ENCODE measurements at regions not wholly inside any gene's neighbourhood (a gene's known extent, or its start where the extent isn't known, plus 50 kb on each side); places are given as distances from the start of the nearest gene placed in this dataset.
"Not testable (repeated sequence)": the region's sequence is repeated elsewhere in the genome, so short reads cannot be mapped to it uniquely, and the experiment has no call there.

DNA sequence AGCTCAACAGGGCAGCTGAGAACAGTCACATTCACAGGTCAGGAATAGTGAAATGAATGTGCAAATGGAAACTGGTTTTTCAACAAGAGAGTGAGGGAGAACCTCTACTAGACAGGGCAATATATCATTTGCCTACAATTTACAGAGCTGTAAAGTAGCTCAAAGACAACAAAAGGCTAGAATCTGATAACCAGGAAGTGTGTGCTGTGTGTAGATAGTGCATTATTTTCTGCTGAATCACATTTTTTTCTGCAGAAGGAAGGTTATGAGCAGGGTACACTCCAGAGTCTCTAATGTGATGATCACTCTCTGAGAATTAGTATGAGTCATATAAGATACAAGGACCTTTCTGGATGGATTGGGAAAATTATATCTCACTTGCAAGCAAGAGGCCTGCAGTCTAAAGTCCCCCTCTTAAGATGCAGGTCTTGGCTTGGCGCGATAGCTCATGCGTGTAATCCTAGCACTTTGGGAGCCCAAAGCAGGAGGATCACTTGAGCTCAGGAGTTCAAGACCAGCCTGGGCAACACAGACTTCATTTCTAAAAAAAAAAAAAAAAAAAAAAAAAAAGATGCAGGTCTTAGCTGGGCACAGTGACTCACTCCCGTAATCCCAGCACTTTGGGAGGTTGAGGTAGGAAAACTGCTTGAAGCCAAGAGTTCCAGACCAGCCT is 59.9 kb upstream of the COBL start:
- Mint-ChIP-seq H3K9me3 (no peaks in the 10 kb centered on the region), H3K36me3 (ENCODE audit: low read depth) (no peaks in the 10 kb centered on the region), H3K27ac (no peak overlapping the region), H3K27me3 (ENCODE audit: insufficient read depth) (no peaks in the 10 kb centered on the region), H3K4me3 (no peak overlapping the region), H3K4me1 (no peaks in the 10 kb centered on the region)
- H3K9me3 ChIP-seq (ENCODE audit: control insufficient read depth, low read length), result no peaks in the 10 kb centered on the region
- H3K9ac ChIP-seq (ENCODE audit: extremely low read depth, low read length, poor library complexity, severe bottlenecking), result no peak overlapping the region
- DNase-seq, result no peak
- WGBS, 2 experiments (ENCODE audit: insufficient coverage in 1 of 2, insufficient read length in 1 of 2), result 98 to 100% methylated on average over 3 to 4 of the region's 4 CpGs
- H3K27me3 ChIP-seq (ENCODE audit: control insufficient read depth, insufficient read depth, low read length, poor library complexity, severe bottlenecking), result no peaks in the 10 kb centered on the region
- H3K4me3 ChIP-seq (ENCODE audit: low read length), result no peak overlapping the region
- no peaks in the 10 kb centered on the region for H3K4me1 ChIP-seq (ENCODE audit: control insufficient read depth, insufficient read depth, low read length)
- H3K36me3 ChIP-seq (ENCODE audit: control insufficient read depth, insufficient read depth, low read length), result no peaks in the 10 kb centered on the region
- TF ChIP-seq, protein P1, sequence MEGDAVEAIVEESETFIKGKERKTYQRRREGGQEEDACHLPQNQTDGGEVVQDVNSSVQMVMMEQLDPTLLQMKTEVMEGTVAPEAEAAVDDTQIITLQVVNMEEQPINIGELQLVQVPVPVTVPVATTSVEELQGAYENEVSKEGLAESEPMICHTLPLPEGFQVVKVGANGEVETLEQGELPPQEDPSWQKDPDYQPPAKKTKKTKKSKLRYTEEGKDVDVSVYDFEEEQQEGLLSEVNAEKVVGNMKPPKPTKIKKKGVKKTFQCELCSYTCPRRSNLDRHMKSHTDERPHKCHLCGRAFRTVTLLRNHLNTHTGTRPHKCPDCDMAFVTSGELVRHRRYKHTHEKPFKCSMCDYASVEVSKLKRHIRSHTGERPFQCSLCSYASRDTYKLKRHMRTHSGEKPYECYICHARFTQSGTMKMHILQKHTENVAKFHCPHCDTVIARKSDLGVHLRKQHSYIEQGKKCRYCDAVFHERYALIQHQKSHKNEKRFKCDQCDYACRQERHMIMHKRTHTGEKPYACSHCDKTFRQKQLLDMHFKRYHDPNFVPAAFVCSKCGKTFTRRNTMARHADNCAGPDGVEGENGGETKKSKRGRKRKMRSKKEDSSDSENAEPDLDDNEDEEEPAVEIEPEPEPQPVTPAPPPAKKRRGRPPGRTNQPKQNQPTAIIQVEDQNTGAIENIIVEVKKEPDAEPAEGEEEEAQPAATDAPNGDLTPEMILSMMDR (conservative IDR thresholded peaks at IDR 0.05), result no peak
- H3K27ac ChIP-seq (ENCODE audit: low read depth, low read length), result no peak overlapping the region

GRCh38 chr7:51374936-51375335 is 58.3 kb upstream of the COBL start:
- no peaks in the 10 kb centered on the region for H3K4me1 ChIP-seq (ENCODE audit: control insufficient read depth, insufficient read depth, low read length)
- H3K36me3 ChIP-seq (ENCODE audit: control insufficient read depth, insufficient read depth, low read length), result no peaks in the 10 kb centered on the region
- no peaks in the 10 kb centered on the region for H3K27me3 ChIP-seq (ENCODE audit: control insufficient read depth, insufficient read depth, low read length, poor library complexity, severe bottlenecking)
- H3K4me3 Mint-ChIP-seq, result no peak overlapping the region
- H3K9me3 Mint-ChIP-seq, result no peaks in the 10 kb centered on the region
- no peaks in the 10 kb centered on the region for H3K4me1 Mint-ChIP-seq
- no peak overlapping the region for H3K9ac ChIP-seq (ENCODE audit: extremely low read depth, low read length, poor library complexity, severe bottlenecking)
- DNase-seq, result no peak
- TF ChIP-seq, protein P1 (conservative IDR thresholded peaks at IDR 0.05), result no peak
- no peak overlapping the region for H3K27ac ChIP-seq (ENCODE audit: low read depth, low read length)
- no peaks in the 10 kb centered on the region for H3K27me3 Mint-ChIP-seq (ENCODE audit: insufficient read depth)
- no peak overlapping the region for H3K27ac Mint-ChIP-seq
- no peaks in the 10 kb centered on the region for H3K9me3 ChIP-seq (ENCODE audit: control insufficient read depth, low read length)
- H3K4me3 ChIP-seq (ENCODE audit: low read length), result no peak overlapping the region
- no peaks in the 10 kb centered on the region for H3K36me3 Mint-ChIP-seq (ENCODE audit: low read depth)
- WGBS, 2 experiments (ENCODE audit: insufficient coverage in 1 of 2, insufficient read length in 1 of 2), result 89 to 96% methylated on average over 3 to 4 of the region's 4 CpGs

GRCh38 chr7:51373607-51374006 is 57.0 kb upstream of the COBL start:
- not testable (repeated sequence) for H3K9me3 ChIP-seq (ENCODE audit: control insufficient read depth, low read length); H3K4me1 ChIP-seq (ENCODE audit: control insufficient read depth, insufficient read depth, low read length); H3K27me3 ChIP-seq (ENCODE audit: control insufficient read depth, insufficient read depth, low read length, poor library complexity, severe bottlenecking); H3K27me3 Mint-ChIP-seq (ENCODE audit: insufficient read depth); H3K9ac ChIP-seq (ENCODE audit: extremely low read depth, low read length, poor library complexity, severe bottlenecking); H3K36me3 ChIP-seq (ENCODE audit: control insufficient read depth, insufficient read depth, low read length); H3K4me3 ChIP-seq (ENCODE audit: low read length); H3K36me3 Mint-ChIP-seq (ENCODE audit: low read depth); H3K27ac Mint-ChIP-seq; H3K9me3 Mint-ChIP-seq; DNase-seq; H3K27ac ChIP-seq (ENCODE audit: low read depth, low read length); H3K4me3 Mint-ChIP-seq; H3K4me1 Mint-ChIP-seq
- TF ChIP-seq, protein P1 (conservative IDR thresholded peaks at IDR 0.05), result peak; percentile 49
- 59% methylated on average over 2 of the region's 2 CpGs; no CpG with 5 or more reads in 1 of the 2 experiments for WGBS, 2 experiments (ENCODE audit: insufficient coverage in 1 of 2, insufficient read length in 1 of 2)
